Urinary bladder (tissue), 3 donors: ENCODE measurements at regions not wholly inside any gene's neighbourhood (a gene's known extent, or its start where the extent isn't known, plus 50 kb on each side); places are given as distances from the start of the nearest gene placed in this dataset.

Source experiments
- DNase-seq: peaks from one replicate; pipeline ENCODE4 v3.0.0-alpha.2; 2015; ENCODE audit errors: extremely low spot score
- H3K27ac ChIP-seq: one replicate; pipeline ENCODE4 v1.5.1; 2013; ENCODE audit warnings: low read depth, mild to moderate bottlenecking, moderate library complexity
- H3K36me3 ChIP-seq: one replicate; pipeline ENCODE4 v1.6.1; 2013; ENCODE audit warnings: mild to moderate bottlenecking, moderate library complexity; ENCODE audit not compliant: insufficient read depth
- H3K4me1 ChIP-seq: one replicate; pipeline ENCODE4 v1.6.1; 2013; ENCODE audit warnings: mild to moderate bottlenecking, moderate library complexity; ENCODE audit not compliant: insufficient read depth
- H3K4me3 ChIP-seq: one replicate; pipeline ENCODE4 v1.5.1; 2013; ENCODE audit warnings: low read depth, low read length
- WGBS: extraction: QIAGEN DNeasy Blood & Tissue Kit; methylation state at CpG from one replicate; pipeline ENCODE4 v1.1.7; 2013; 5-methylcytosine and 5-hydroxymethylcytosine counted together
- donor health status: healthy with polysubstance abuse.
- donor health status: healthy.

GRCh38 chr1:194104247-194104844 is 917.9 kb upstream of the B3GALT2 start:
- Histone ChIP-seq H3K4me3 (no peak overlapping the region), H3K36me3 (no peaks in the 10 kb centered on the region), H3K27ac (no peak overlapping the region), H3K4me1 (no peaks in the 10 kb centered on the region)
- 93% methylated on average over 2 of the region's 2 CpGs for WGBS
- no peak for DNase-seq

GRCh38 chr1:194103516-194104246 is 917.3 kb upstream of the B3GALT2 start:
- WGBS, result 76% methylated on average over 2 of the region's 2 CpGs
- H3K27ac ChIP-seq, result no peak overlapping the region
- no peaks in the 10 kb centered on the region for H3K4me1 ChIP-seq
- no peak for DNase-seq
- H3K4me3 ChIP-seq, result no peak overlapping the region
- no peaks in the 10 kb centered on the region for H3K36me3 ChIP-seq

GRCh38 chr1:194103101-194103500 is 916.7 kb upstream of the B3GALT2 start:
- WGBS, result 94% methylated on average over 1 of the region's 1 CpG

GRCh38 chr1:194102607-194103006 is 916.2 kb upstream of the B3GALT2 start:
- no peak overlapping the region for H3K27ac ChIP-seq
- WGBS, result 65% methylated on average over 2 of the region's 2 CpGs
- H3K4me1 ChIP-seq, result no peaks in the 10 kb centered on the region
- H3K4me3 ChIP-seq, result no peak overlapping the region
- no peaks in the 10 kb centered on the region for H3K36me3 ChIP-seq
- no peak for DNase-seq

More at GRCh38 chr1:194103101-194103500, 916.7 kb upstream of the B3GALT2 start:
- no peak overlapping the region for H3K27ac ChIP-seq
- no peaks in the 10 kb centered on the region for H3K36me3 ChIP-seq
- no peak for DNase-seq
- H3K4me3 ChIP-seq, result no peak overlapping the region
- no peaks in the 10 kb centered on the region for H3K4me1 ChIP-seq

- DNase-seq, result no peak
- Histone ChIP-seq H3K27ac (no peak overlapping the region), H3K4me3 (no peak overlapping the region), H3K4me1 (no peaks in the 10 kb centered on the region), H3K36me3 (no peaks in the 10 kb centered on the region)
- 84% methylated on average over 3 of the region's 3 CpGs for WGBS
These were observed 898.3 kb upstream of the B3GALT2 start for GRCh38 chr1:194084755-194085154.

- Histone ChIP-seq H3K27ac (no peak overlapping the region), H3K36me3 (no peaks in the 10 kb centered on the region), H3K4me1 (no peaks in the 10 kb centered on the region), H3K4me3 (no peak overlapping the region)
- no peak for DNase-seq
These were observed 895.0 kb upstream of the B3GALT2 start for GRCh38 chr1:194081444-194081843.

GRCh38 chr1:194080826-194081225 is 894.4 kb upstream of the B3GALT2 start:
- Histone ChIP-seq H3K36me3 (no peaks in the 10 kb centered on the region), H3K4me1 (no peaks in the 10 kb centered on the region), H3K4me3 (no peak overlapping the region), H3K27ac (no peak overlapping the region)
- no peak for DNase-seq
- WGBS, result 71% methylated on average over 2 of the region's 2 CpGs

- no peak overlapping the region for H3K4me3 ChIP-seq
- DNase-seq, result no peak
- H3K27ac ChIP-seq, result no peak overlapping the region
- H3K36me3 ChIP-seq, result no peaks in the 10 kb centered on the region
- WGBS, result 99% methylated on average over 1 of the region's 1 CpG
- no peaks in the 10 kb centered on the region for H3K4me1 ChIP-seq
These were observed 892.4 kb upstream of the B3GALT2 start for GRCh38 chr1:194078765-194079164.

- DNase-seq, result no peak
- no peaks in the 10 kb centered on the region for H3K36me3 ChIP-seq
- WGBS, result 23% methylated on average over 1 of the region's 1 CpG
- H3K4me3 ChIP-seq, result no peak overlapping the region
- H3K27ac ChIP-seq, result no peak overlapping the region
- H3K4me1 ChIP-seq, result no peaks in the 10 kb centered on the region
These were observed 890.2 kb upstream of the B3GALT2 start for GRCh38 chr1:194076646-194077045.

GRCh38 chr1:194073833-194074232 is 887.4 kb upstream of the B3GALT2 start:
- Histone ChIP-seq H3K4me3 (no peak overlapping the region), H3K36me3 (no peaks in the 10 kb centered on the region), H3K27ac (no peak overlapping the region), H3K4me1 (no peaks in the 10 kb centered on the region)
- 72% methylated on average over 3 of the region's 3 CpGs for WGBS
- no peak for DNase-seq

GRCh38 chr1:194071205-194071604 is 884.8 kb upstream of the B3GALT2 start:
- Histone ChIP-seq H3K4me1 (no peaks in the 10 kb centered on the region), H3K4me3 (no peak overlapping the region), H3K36me3 (no peaks in the 10 kb centered on the region), H3K27ac (no peak overlapping the region)
- DNase-seq, result no peak

- H3K27ac ChIP-seq, result no peak overlapping the region
- no peak for DNase-seq
- H3K36me3 ChIP-seq, result no peaks in the 10 kb centered on the region
- no peaks in the 10 kb centered on the region for H3K4me1 ChIP-seq
- WGBS, result 78% methylated on average over 1 of the region's 1 CpG
- no peak overlapping the region for H3K4me3 ChIP-seq
These were observed 883.4 kb upstream of the B3GALT2 start for GRCh38 chr1:194069831-194070218.

GRCh38 chr1:194069168-194069830 is 882.9 kb upstream of the B3GALT2 start:
- no peak for DNase-seq
- no peaks in the 10 kb centered on the region for H3K4me1 ChIP-seq
- no peaks in the 10 kb centered on the region for H3K36me3 ChIP-seq
- no peak overlapping the region for H3K27ac ChIP-seq
- no peak overlapping the region for H3K4me3 ChIP-seq
- 61% methylated on average over 7 of the region's 7 CpGs for WGBS

GRCh38 chr1:194068446-194069167 is 882.2 kb upstream of the B3GALT2 start:
- H3K27ac ChIP-seq, result no peak overlapping the region
- H3K4me3 ChIP-seq, result no peak overlapping the region
- 57% methylated on average over 5 of the region's 5 CpGs for WGBS
- no peak for DNase-seq
- no peaks in the 10 kb centered on the region for H3K4me1 ChIP-seq
- H3K36me3 ChIP-seq, result no peaks in the 10 kb centered on the region
